GM23248 (cell line): ENCODE measurements at regions not wholly inside any gene's neighbourhood (a gene's known extent, or its start where the extent isn't known, plus 50 kb on each side); places are given as distances from the start of the nearest gene placed in this dataset.
"Not testable (repeated sequence)": the region's sequence is repeated elsewhere in the genome, so short reads cannot be mapped to it uniquely, and the experiment has no call there.

Experiments
- DNase-seq: peaks from one replicate; pipeline ENCODE4 v3.0.0-alpha.2; 2015
- H2AFZ ChIP-seq: fragments of 200-600 bp; sonication (generic); 2 replicates; pipeline ENCODE4 v1.6.1; 2016; ENCODE audit warnings: antibody characterized with exemption
- H3F3A ChIP-seq: fragments of 200-600 bp; sonication (generic); 2 replicates; pipeline ENCODE4 v1.6.1; 2016; ENCODE audit warnings: mild to moderate bottlenecking, antibody characterized with exemption, mixed run types; ENCODE audit not compliant: insufficient read depth
- H3K27ac ChIP-seq: fragments of 200-600 bp; sonication (generic); 2 replicates; pipeline ENCODE4 v1.5.1; 2016; ENCODE audit warnings: mild to moderate bottlenecking
- H3K27me3 ChIP-seq: fragments of 200-600 bp; sonication (generic); replicated peaks from 2 replicates; pipeline ENCODE4 v1.6.1; 2016; ENCODE audit warnings: mild to moderate bottlenecking; ENCODE audit not compliant: insufficient read depth
- H3K36me3 ChIP-seq: fragments of 200-600 bp; sonication (generic); 2 replicates; pipeline ENCODE4 v1.6.1; 2016; ENCODE audit warnings: low read depth, mild to moderate bottlenecking
- H3K4me1 ChIP-seq: fragments of 200-600 bp; sonication (generic); 2 replicates; pipeline ENCODE4 v1.6.1; 2016; ENCODE audit warnings: mild to moderate bottlenecking; ENCODE audit not compliant: insufficient read depth
- H3K4me2 ChIP-seq: fragments of 200-600 bp; sonication (generic); one replicate; pipeline ENCODE4 v1.6.1; 2016; ENCODE audit warnings: mild to moderate bottlenecking; ENCODE audit not compliant: unreplicated experiment
- H3K4me3 ChIP-seq: fragments of 200-600 bp; sonication (generic); 2 replicates; pipeline ENCODE4 v1.5.1; 2016; ENCODE audit warnings: mild to moderate bottlenecking
- H3K79me2 ChIP-seq: fragments of 200-600 bp; sonication (generic); 2 replicates; pipeline ENCODE4 v1.6.1; 2016; ENCODE audit warnings: mild to moderate bottlenecking; ENCODE audit not compliant: insufficient read depth
- H3K9ac ChIP-seq: fragments of 200-600 bp; sonication (generic); 2 replicates; pipeline ENCODE4 v1.6.1; 2016; ENCODE audit warnings: mild to moderate bottlenecking
- H3K9me2 ChIP-seq: fragments of 200-600 bp; sonication (generic); 2 replicates; pipeline ENCODE4 v1.6.1; 2016; ENCODE audit warnings: mixed run types, mild to moderate bottlenecking, moderate library complexity; ENCODE audit not compliant: insufficient read depth
- H3K9me3 ChIP-seq: fragments of 200-600 bp; sonication (generic); one replicate; pipeline ENCODE4 v1.6.1; 2017; ENCODE audit warnings: low read depth
- H4K20me1 ChIP-seq: fragments of 200-600 bp; sonication (generic); 2 replicates; pipeline ENCODE4 v1.6.0; 2016; ENCODE audit not compliant: insufficient read depth
- EZH2 ChIP-seq: fragments of 200-600 bp; sonication (generic); IDR thresholded peaks from 2 replicates; pipeline ENCODE4 v1.6.1; 2018; ENCODE audit warnings: antibody characterized with exemption, mild to moderate bottlenecking; ENCODE audit not compliant: insufficient read depth, poor library complexity, severe bottlenecking
- EZH2phosphoT487 ChIP-seq: fragments of 200-600 bp; sonication (generic); IDR thresholded peaks from 2 replicates; pipeline ENCODE4 v1.6.1; 2018; ENCODE audit warnings: antibody characterized with exemption, moderate library complexity, mild to moderate bottlenecking, low read depth; ENCODE audit not compliant: insufficient read depth
- WGBS, 2 experiments: methylation state at CpG; one replicate each; pipeline ENCODE4 v1.1.6; 2015 to 2017; ENCODE audit warnings: low lambda C conversion rate in 2 of 2, low coverage in 1 of 2; ENCODE audit errors: missing lambda C conversion rate in 2 of 2; 5-methylcytosine and 5-hydroxymethylcytosine counted together
- in situ Hi-C: fragments of 300-500 bp; cut with MboI; formaldehyde crosslinking; loops from 2 replicates; pipeline ENCODE4 v1.15.0; 2020

DNA sequence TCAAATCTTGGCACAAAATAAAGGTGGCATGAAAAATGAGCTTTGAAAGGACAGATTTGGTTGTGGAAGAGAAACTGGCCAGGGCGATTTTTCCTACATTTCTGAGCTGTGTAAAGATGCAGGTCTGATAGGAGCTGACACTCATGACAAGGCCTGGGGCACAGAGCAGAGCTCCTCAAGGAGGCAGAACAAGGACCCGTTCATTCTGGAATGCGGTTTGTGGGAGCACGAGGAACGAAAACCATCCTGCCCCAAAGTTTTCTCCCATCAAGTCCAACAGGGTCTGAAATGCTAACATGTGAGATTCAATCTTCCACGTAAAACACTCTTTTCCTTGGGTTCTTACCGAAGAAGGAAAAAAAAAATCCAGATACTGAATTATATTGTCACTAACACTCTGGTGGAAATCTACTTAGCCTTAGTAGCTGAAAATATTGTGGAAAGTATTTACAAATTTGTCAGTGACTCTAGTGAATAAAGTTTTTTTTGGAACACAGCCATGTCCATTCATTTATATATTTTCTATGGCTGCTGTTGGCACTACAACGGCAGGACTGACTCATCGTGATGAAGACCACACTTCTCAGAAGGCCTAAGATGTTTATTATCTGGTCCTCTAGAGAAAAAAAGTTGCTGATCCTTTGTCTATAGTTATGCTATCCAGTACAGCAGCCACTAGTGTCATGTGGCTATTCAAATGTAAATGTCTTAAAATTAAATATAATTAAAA lies 215.7 kb downstream of the BAMBI start:
- no peak overlapping the region for H3K4me3 ChIP-seq
- no peaks in the 10 kb centered on the region for H3K4me1 ChIP-seq
- no peaks in the 10 kb centered on the region for H3K9me2 ChIP-seq
- H4K20me1 ChIP-seq = no peaks in the 10 kb centered on the region
- TF ChIP-seq EZH2 = no peak
- no peak for TF ChIP-seq EZH2phosphoT487
- WGBS, 2 experiments = 39 to 42% methylated on average over 9 of the region's 9 CpGs
- no peak for DNase-seq
- no peaks in the 10 kb centered on the region for H3K9me3 ChIP-seq
- in situ Hi-C loops = no loop called here
- no peak overlapping the region for H3K9ac ChIP-seq
- H2AFZ ChIP-seq = no peak overlapping the region
- H3K79me2 ChIP-seq = no peaks in the 10 kb centered on the region
- H3F3A ChIP-seq = no peaks in the 10 kb centered on the region
- H3K36me3 ChIP-seq = no peaks in the 10 kb centered on the region
- H3K4me2 ChIP-seq = no peak overlapping the region
- H3K27me3 ChIP-seq = no peaks in the 10 kb centered on the region; the same call in 1 of the 2 replicates
- H3K27ac ChIP-seq = no peak overlapping the region

GRCh38 chr10:28894146-28894545 lies 216.8 kb downstream of the BAMBI start:
- DNase-seq = no peak
- Histone ChIP-seq H3K4me2 (no peak overlapping the region), H2AFZ (no peak overlapping the region), H3K27ac (no peak overlapping the region), H4K20me1 (no peaks in the 10 kb centered on the region), H3K9me3 (no peaks in the 10 kb centered on the region), H3K9me2 (no peaks in the 10 kb centered on the region), H3K36me3 (no peaks in the 10 kb centered on the region), H3K27me3 (no peaks in the 10 kb centered on the region; the same call in 1 of the 2 replicates), H3K79me2 (no peaks in the 10 kb centered on the region), H3F3A (no peaks in the 10 kb centered on the region), H3K4me3 (no peak overlapping the region), H3K9ac (no peak overlapping the region), H3K4me1 (no peaks in the 10 kb centered on the region)
- TF ChIP-seq EZH2 = no peak
- TF ChIP-seq EZH2phosphoT487 = no peak
- in situ Hi-C loops = no loop called here
- WGBS, 2 experiments = 21 to 24% methylated on average over 5 of the region's 5 CpGs

GRCh38 chr10:28895671-28896070 lies 218.3 kb downstream of the BAMBI start:
- H3K36me3 ChIP-seq, H3K27ac ChIP-seq, H3K9me3 ChIP-seq, in situ Hi-C loops, H3K4me3 ChIP-seq, H3K79me2 ChIP-seq, H4K20me1 ChIP-seq, H3K9me2 ChIP-seq, H3K9ac ChIP-seq, H3K4me2 ChIP-seq, DNase-seq, H3K27me3 ChIP-seq, H3F3A ChIP-seq, H2AFZ ChIP-seq, H3K4me1 ChIP-seq: not testable (repeated sequence)
- WGBS, 2 experiments = 52 to 55% methylated on average over 15 of the region's 15 CpGs

DNA sequence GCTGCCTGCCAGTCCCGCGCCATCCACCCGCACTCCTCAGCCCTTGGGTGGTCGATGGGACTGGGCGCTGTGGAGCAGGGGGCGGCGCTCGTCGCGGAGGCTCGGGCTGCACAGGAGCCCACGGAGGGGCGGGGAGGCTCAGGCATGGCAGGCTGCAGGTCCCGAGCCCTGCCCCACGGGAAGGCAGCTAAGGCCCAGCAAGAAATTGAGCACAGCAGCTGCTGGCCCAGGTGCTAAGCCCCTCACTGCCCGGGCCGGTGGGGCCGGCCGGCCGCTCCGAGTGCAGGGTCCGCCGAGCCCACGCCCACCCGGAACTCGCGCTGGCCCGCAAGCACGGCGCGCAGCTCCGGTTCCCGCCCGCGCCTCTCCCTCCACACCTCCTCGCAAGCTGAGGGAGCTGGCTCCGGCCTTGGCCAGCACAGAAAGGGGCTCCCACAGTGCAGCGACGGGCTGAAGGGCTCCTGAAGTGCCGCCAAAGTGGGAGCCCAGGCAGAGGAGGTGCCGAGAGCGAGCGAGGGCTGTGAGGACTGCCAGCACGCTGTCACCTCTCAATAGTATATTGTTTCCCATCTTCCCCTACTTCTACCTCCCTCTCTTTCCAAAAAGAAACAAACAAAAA lies 219.6 kb downstream of the BAMBI start:
- in situ Hi-C loops, H3K4me1 ChIP-seq, H4K20me1 ChIP-seq, H3K9me2 ChIP-seq, H2AFZ ChIP-seq, H3K4me2 ChIP-seq, H3K9me3 ChIP-seq, DNase-seq, H3K9ac ChIP-seq, H3F3A ChIP-seq, H3K36me3 ChIP-seq, H3K27me3 ChIP-seq, H3K79me2 ChIP-seq, H3K27ac ChIP-seq, H3K4me3 ChIP-seq: not testable (repeated sequence)
- WGBS, 2 experiments = 76 to 82% methylated on average over 33 to 35 of the region's 44 CpGs
